HG03097 (cell line): ENCODE measurements at regions not wholly inside any gene's neighbourhood (a gene's known extent, or its start where the extent isn't known, plus 50 kb on each side); places are given as distances from the start of the nearest gene placed in this dataset.

Experiments
- ATAC-seq: cut with Tn5 transposase; IDR thresholded peaks from one replicate; pipeline ENCODE4 v1.9.1; 2021; ENCODE audit not compliant: unreplicated experiment, low FRiP score

- no peak for ATAC-seq
These were observed 169.8 kb downstream of the BTG1 start for GRCh38 chr12:91975891-91976290.

GRCh38 chr12:91974541-91975085 is 171.0 kb downstream of the BTG1 start:
- ATAC-seq, result no peak

GRCh38 chr12:91973813-91974212 is 171.8 kb downstream of the BTG1 start:
- ATAC-seq, result no peak

GRCh38 chr12:91972896-91973295 is 172.8 kb downstream of the BTG1 start:
- no peak for ATAC-seq

GRCh38 chr12:91968777-91969171 is 176.9 kb downstream of the BTG1 start:
- no peak for ATAC-seq

GRCh38 chr12:91968076-91968776 is 177.4 kb downstream of the BTG1 start:
- ATAC-seq, result no peak

GRCh38 chr12:91967590-91967989 is 178.1 kb downstream of the BTG1 start:
- no peak for ATAC-seq

GRCh38 chr12:91965781-91966180 is 179.9 kb downstream of the BTG1 start:
- no peak for ATAC-seq

GRCh38 chr12:91964501-91964900 is 181.1 kb downstream of the BTG1 start:
- no peak for ATAC-seq

GRCh38 chr12:91959220-91959619 is 186.4 kb downstream of the BTG1 start:
- ATAC-seq, result no peak

- no peak for ATAC-seq
These were observed 186.8 kb downstream of the BTG1 start for GRCh38 chr12:91958816-91959215.

- ATAC-seq, result no peak
These were observed 190.9 kb downstream of the BTG1 start for GRCh38 chr12:91954747-91955146.

GRCh38 chr12:91954326-91954725 is 191.3 kb downstream of the BTG1 start:
- no peak for ATAC-seq

- ATAC-seq, result no peak
These were observed 192.7 kb downstream of the BTG1 start for GRCh38 chr12:91952916-91953315.

GRCh38 chr12:91951571-91951970 is 194.1 kb downstream of the BTG1 start:
- no peak for ATAC-seq

- ATAC-seq, result no peak
These were observed 197.1 kb downstream of the BTG1 start for GRCh38 chr12:91948504-91948903.

- ATAC-seq, result peak; percentile 65
These were observed 198.2 kb downstream of the BTG1 start for GRCh38 chr12:91947459-91947858.

GRCh38 chr12:91944637-91945036 is 201.0 kb downstream of the BTG1 start:
- ATAC-seq, result no peak

- no peak for ATAC-seq
These were observed 204.6 kb downstream of the BTG1 start for GRCh38 chr12:91940826-91941570.

- no peak for ATAC-seq
These were observed 205.3 kb downstream of the BTG1 start for GRCh38 chr12:91940322-91940721.

- ATAC-seq, result no peak
These were observed 207.9 kb downstream of the BTG1 start for GRCh38 chr12:91937706-91938105.

- ATAC-seq, result no peak
These were observed 208.6 kb downstream of the BTG1 start for GRCh38 chr12:91937009-91937408.
